H1 (cell line): ENCODE measurements at regions not wholly inside any gene's neighbourhood (a gene's known extent, or its start where the extent isn't known, plus 50 kb on each side); places are given as distances from the start of the nearest gene placed in this dataset.

Source experiments
- CTBP2 ChIP-seq: IDR thresholded peaks from 2 replicates; pipeline ENCODE4 v1.7.0; 2011; ENCODE audit warnings: borderline replicate concordance, mild to moderate bottlenecking, moderate library complexity, mixed read lengths, low read length; ENCODE audit not compliant: insufficient read depth, insufficient read length
- EP300 ChIP-seq, 2 experiments: IDR thresholded peaks; 1 replicate in 1 of 2; 2 replicates in 1 of 2; pipeline ENCODE4 v1.6.1; 2011 to 2012; ENCODE audit warnings: low read depth in 2 of 2, low read length in 2 of 2, mild to moderate bottlenecking in 2 of 2, borderline replicate concordance in 1 of 2, inconsistent platforms in 1 of 2, moderate library complexity in 1 of 2
- EZH2 ChIP-seq: fragments of 200-600 bp; sonication (generic); IDR thresholded peaks from 2 replicates; pipeline ENCODE4 v1.7.1; 2012; ENCODE audit warnings: low read depth, mild to moderate bottlenecking, moderate library complexity, low read length, inconsistent platforms; ENCODE audit not compliant: severe bottlenecking
- FOSL1 ChIP-seq: IDR thresholded peaks from 2 replicates; pipeline ENCODE4 v1.6.1; 2011; ENCODE audit warnings: mild to moderate bottlenecking, low read depth, low read length, moderate library complexity; ENCODE audit not compliant: insufficient read depth
- PHF8 ChIP-seq: fragments of 200-600 bp; sonication (generic); conservative IDR thresholded peaks from 2 replicates; pipeline ENCODE4 v1.7.1; 2012; ENCODE audit warnings: low read depth, mild to moderate bottlenecking, inconsistent platforms, low read length, moderate library complexity
- POLR2AphosphoS5 ChIP-seq: IDR thresholded peaks from 2 replicates; pipeline ENCODE4 v1.6.1; 2011; ENCODE audit warnings: low read depth, low read length
- RAD21 ChIP-seq, 2 experiments: IDR thresholded peaks in 1 of 2; conservative IDR thresholded peaks in 1 of 2; 2 replicates each; pipeline ENCODE4 v1.6.1; 2011; ENCODE audit warnings: low read depth in 2 of 2, low read length in 2 of 2, improper control_type of control experiment in 1 of 2, inconsistent platforms in 1 of 2, mild to moderate bottlenecking in 1 of 2, moderate library complexity in 1 of 2
- RFX5 ChIP-seq: IDR thresholded peaks from 2 replicates; pipeline ENCODE4 v1.6.1; 2011; ENCODE audit warnings: low read depth, low read length, improper control_type of control experiment, borderline replicate concordance
- SUZ12 ChIP-seq: fragments of 200-600 bp; sonication (generic); IDR thresholded peaks from 2 replicates; pipeline ENCODE4 v1.6.1; 2012; ENCODE audit warnings: mild to moderate bottlenecking, inconsistent platforms, low read length, moderate library complexity, mixed read lengths
- TAF1 ChIP-seq: IDR thresholded peaks from 2 replicates; pipeline ENCODE4 v1.6.1; 2011; ENCODE audit warnings: mild to moderate bottlenecking, low read depth, low read length
- TCF12 ChIP-seq: IDR thresholded peaks from 2 replicates; pipeline ENCODE4 v1.6.1; 2011; ENCODE audit warnings: low read depth, mild to moderate bottlenecking, low read length
- TF ChIP-seq, protein P1 (sequence below), 3 experiments: IDR thresholded peaks; 1 replicate in 2 of 3; 2 replicates in 1 of 3; pipeline versions ENCODE4 v1.5.1 to v1.6.1; 2011; ENCODE audit warnings: low read length in 3 of 3, mild to moderate bottlenecking in 3 of 3, inconsistent platforms in 2 of 3, low read depth in 1 of 3, moderate library complexity in 1 of 3; ENCODE audit not compliant: insufficient read depth in 1 of 3; ENCODE audit errors: control extremely low read depth in 1 of 3
- TF ChIP-seq, protein P2 (sequence below): IDR thresholded peaks from 2 replicates; pipeline ENCODE4 v1.6.1; 2011; ENCODE audit warnings: low read length, improper control_type of control experiment
- TF ChIP-seq, protein P3 (sequence below): IDR thresholded peaks from 2 replicates; pipeline ENCODE4 v1.6.1; 2012; ENCODE audit warnings: inconsistent platforms

DNA sequence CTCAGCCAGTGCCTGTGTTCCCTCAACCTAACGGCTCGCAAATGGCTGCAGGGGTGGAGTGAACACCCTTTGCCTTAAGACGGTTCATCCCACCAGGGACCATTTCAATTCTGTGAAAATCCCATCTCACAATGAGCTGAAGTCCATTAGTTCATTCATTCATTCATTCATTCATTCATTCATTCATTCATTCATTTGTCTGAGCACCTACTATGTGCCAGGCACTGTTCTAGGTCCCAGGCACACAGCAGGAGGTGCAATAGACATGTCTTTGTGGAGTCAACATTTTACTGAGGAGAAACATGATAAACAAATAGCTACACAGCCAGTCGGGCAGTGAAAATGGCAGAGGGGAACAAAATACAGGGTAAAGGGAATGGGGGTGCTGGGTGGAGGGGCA lies 618.8 kb downstream of the MATN1 start:
- TF ChIP-seq TCF12 = no peak
- no peak for TF ChIP-seq RFX5
- TF ChIP-seq EP300 (IDR thresholded peaks at IDR 0.05; ENCODE audit: borderline replicate concordance in 1 of 2, low read depth in 2 of 2, low read length in 2 of 2) = no peak
- TF ChIP-seq EZH2 = no peak
- TF ChIP-seq, protein P1, sequence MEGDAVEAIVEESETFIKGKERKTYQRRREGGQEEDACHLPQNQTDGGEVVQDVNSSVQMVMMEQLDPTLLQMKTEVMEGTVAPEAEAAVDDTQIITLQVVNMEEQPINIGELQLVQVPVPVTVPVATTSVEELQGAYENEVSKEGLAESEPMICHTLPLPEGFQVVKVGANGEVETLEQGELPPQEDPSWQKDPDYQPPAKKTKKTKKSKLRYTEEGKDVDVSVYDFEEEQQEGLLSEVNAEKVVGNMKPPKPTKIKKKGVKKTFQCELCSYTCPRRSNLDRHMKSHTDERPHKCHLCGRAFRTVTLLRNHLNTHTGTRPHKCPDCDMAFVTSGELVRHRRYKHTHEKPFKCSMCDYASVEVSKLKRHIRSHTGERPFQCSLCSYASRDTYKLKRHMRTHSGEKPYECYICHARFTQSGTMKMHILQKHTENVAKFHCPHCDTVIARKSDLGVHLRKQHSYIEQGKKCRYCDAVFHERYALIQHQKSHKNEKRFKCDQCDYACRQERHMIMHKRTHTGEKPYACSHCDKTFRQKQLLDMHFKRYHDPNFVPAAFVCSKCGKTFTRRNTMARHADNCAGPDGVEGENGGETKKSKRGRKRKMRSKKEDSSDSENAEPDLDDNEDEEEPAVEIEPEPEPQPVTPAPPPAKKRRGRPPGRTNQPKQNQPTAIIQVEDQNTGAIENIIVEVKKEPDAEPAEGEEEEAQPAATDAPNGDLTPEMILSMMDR (IDR thresholded peaks at IDR 0.05; ENCODE audit: control extremely low read depth in 1 of 3, insufficient read depth in 1 of 3, low read depth in 1 of 3, low read length in 3 of 3) = no peak
- TF ChIP-seq, protein P2, sequence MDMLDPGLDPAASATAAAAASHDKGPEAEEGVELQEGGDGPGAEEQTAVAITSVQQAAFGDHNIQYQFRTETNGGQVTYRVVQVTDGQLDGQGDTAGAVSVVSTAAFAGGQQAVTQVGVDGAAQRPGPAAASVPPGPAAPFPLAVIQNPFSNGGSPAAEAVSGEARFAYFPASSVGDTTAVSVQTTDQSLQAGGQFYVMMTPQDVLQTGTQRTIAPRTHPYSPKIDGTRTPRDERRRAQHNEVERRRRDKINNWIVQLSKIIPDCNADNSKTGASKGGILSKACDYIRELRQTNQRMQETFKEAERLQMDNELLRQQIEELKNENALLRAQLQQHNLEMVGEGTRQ = no peak
- TF ChIP-seq, protein P3, sequence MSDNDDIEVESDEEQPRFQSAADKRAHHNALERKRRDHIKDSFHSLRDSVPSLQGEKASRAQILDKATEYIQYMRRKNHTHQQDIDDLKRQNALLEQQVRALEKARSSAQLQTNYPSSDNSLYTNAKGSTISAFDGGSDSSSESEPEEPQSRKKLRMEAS = no peak
- TF ChIP-seq POLR2AphosphoS5 = no peak
- no peak for TF ChIP-seq TAF1
- no peak for TF ChIP-seq RAD21 (IDR thresholded peaks at IDR 0.05 in 1 of 2, conservative IDR thresholded peaks at IDR 0.05 in 1 of 2; ENCODE audit: low read depth in 2 of 2, low read length in 2 of 2)
- no peak for TF ChIP-seq CTBP2
- no peak for TF ChIP-seq PHF8
- no peak for TF ChIP-seq SUZ12
- TF ChIP-seq FOSL1 = no peak
